DND-41 (cell line): ENCODE measurements at regions not wholly inside any gene's neighbourhood (a gene's known extent, or its start where the extent isn't known, plus 50 kb on each side); places are given as distances from the start of the nearest gene placed in this dataset.

Source experiments
- ATAC-seq: fragments of 200-7000 bp; cut with Tn5 transposase; 3 replicates; pipeline ENCODE4 v1.9.1; 2021; ENCODE audit warnings: low read depth; ENCODE audit not compliant: insufficient read depth
- DNase-seq: peaks from one replicate; pipeline ENCODE4 v3.0.0-alpha.2; 2020
- H2AFZ ChIP-seq: 2 replicates; pipeline ENCODE4 v1.6.0; 2012; ENCODE audit warnings: low read depth, low read length
- H3K27ac ChIP-seq: 2 replicates; pipeline ENCODE4 v1.5.1; 2012; ENCODE audit warnings: low read length, inconsistent platforms
- H3K27me3 ChIP-seq: fragments of 200-600 bp; sonication (generic); 2 replicates; pipeline ENCODE4 v1.6.0; 2012; ENCODE audit warnings: low read length, mild to moderate bottlenecking, inconsistent platforms; ENCODE audit not compliant: insufficient read depth, poor library complexity
- H3K36me3 ChIP-seq: 2 replicates; pipeline ENCODE4 v1.5.1; 2012; ENCODE audit warnings: low read length, inconsistent platforms; ENCODE audit not compliant: insufficient read depth
- H3K4me1 ChIP-seq: 2 replicates; pipeline ENCODE4 v1.5.1; 2012; ENCODE audit warnings: mild to moderate bottlenecking, low read length; ENCODE audit not compliant: insufficient read depth
- H3K4me2 ChIP-seq: 2 replicates; pipeline ENCODE4 v1.6.0; 2012; ENCODE audit warnings: mild to moderate bottlenecking, moderate library complexity, low read length, inconsistent platforms; ENCODE audit not compliant: insufficient read depth
- H3K4me3 ChIP-seq, 2 experiments: fragments of 200-600 bp in 1 of 2; shearing (Covaris generic) in 1 of 2; 2 replicates each; pipeline ENCODE4 v1.5.1; 2012 to 2016; ENCODE audit warnings: inconsistent platforms in 2 of 2, low read length in 2 of 2, mild to moderate bottlenecking in 2 of 2, low read depth in 1 of 2, moderate library complexity in 1 of 2
- H3K79me2 ChIP-seq: 2 replicates; pipeline ENCODE4 v1.6.0; 2012; ENCODE audit warnings: low read length, inconsistent platforms; ENCODE audit not compliant: insufficient read depth
- H3K9ac ChIP-seq: 2 replicates; pipeline ENCODE4 v1.6.0; 2012; ENCODE audit warnings: low read depth, mild to moderate bottlenecking, inconsistent platforms, low read length, moderate library complexity
- H3K9me3 ChIP-seq: 2 replicates; pipeline ENCODE4 v1.5.1; 2012; ENCODE audit warnings: low read length, moderate library complexity, mild to moderate bottlenecking, inconsistent platforms; ENCODE audit not compliant: insufficient read depth, severe bottlenecking
- H4K20me1 ChIP-seq: 2 replicates; pipeline ENCODE4 v1.6.0; 2012; ENCODE audit warnings: low read length; ENCODE audit not compliant: insufficient read depth
- EZH2 ChIP-seq: IDR thresholded peaks from 3 replicates; pipeline ENCODE4 v1.6.1; 2012; ENCODE audit warnings: borderline replicate concordance, low read depth, mild to moderate bottlenecking, moderate library complexity, low read length, inconsistent platforms; ENCODE audit not compliant: severe bottlenecking
- TF ChIP-seq, protein P1 (sequence below): IDR thresholded peaks from 2 replicates; pipeline ENCODE4 v1.5.1; 2012; ENCODE audit warnings: borderline replicate concordance, low read length, moderate library complexity, mild to moderate bottlenecking; ENCODE audit not compliant: poor library complexity, severe bottlenecking; ENCODE audit errors: extremely low read depth

DNA sequence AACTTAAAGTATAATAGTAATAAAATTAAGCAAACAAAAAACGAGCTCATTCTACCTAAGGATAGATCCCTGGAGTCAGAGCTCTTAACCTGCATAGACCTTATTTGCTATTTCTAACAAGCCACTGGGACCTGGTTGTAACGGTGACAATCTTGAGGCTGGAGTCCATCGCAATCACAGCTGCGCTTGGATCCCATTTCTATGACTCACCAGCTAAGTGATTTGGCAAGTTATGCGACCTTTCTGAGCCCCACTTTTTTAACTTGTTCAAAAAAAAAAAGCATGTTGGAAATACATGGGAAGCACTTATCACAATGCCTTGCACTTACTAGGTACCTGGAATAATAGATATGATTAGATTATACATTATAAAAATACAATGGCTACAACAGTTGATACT lies 389.5 kb upstream of the CDH4 start:
- Histone ChIP-seq H3K9me3 (no peaks in the 10 kb centered on the region), H3K4me3 (no peak overlapping the region), H3K27ac (no peak overlapping the region), H3K27me3 (peaks cover 6% of the 10 kb centered on the region), H3K4me1 (peaks cover 2% of the 10 kb centered on the region; the same call in 1 of the 2 replicates), H3K79me2 (no peaks in the 10 kb centered on the region), H4K20me1 (no peaks in the 10 kb centered on the region), H2AFZ (no peak overlapping the region), H3K9ac (no peak overlapping the region), H3K36me3 (no peaks in the 10 kb centered on the region), H3K4me2 (no peak overlapping the region)
- TF ChIP-seq, protein P1, sequence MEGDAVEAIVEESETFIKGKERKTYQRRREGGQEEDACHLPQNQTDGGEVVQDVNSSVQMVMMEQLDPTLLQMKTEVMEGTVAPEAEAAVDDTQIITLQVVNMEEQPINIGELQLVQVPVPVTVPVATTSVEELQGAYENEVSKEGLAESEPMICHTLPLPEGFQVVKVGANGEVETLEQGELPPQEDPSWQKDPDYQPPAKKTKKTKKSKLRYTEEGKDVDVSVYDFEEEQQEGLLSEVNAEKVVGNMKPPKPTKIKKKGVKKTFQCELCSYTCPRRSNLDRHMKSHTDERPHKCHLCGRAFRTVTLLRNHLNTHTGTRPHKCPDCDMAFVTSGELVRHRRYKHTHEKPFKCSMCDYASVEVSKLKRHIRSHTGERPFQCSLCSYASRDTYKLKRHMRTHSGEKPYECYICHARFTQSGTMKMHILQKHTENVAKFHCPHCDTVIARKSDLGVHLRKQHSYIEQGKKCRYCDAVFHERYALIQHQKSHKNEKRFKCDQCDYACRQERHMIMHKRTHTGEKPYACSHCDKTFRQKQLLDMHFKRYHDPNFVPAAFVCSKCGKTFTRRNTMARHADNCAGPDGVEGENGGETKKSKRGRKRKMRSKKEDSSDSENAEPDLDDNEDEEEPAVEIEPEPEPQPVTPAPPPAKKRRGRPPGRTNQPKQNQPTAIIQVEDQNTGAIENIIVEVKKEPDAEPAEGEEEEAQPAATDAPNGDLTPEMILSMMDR, result no peak
- TF ChIP-seq EZH2, result no peak
- DNase-seq, result no peak
- ATAC-seq, result no peak

DNA sequence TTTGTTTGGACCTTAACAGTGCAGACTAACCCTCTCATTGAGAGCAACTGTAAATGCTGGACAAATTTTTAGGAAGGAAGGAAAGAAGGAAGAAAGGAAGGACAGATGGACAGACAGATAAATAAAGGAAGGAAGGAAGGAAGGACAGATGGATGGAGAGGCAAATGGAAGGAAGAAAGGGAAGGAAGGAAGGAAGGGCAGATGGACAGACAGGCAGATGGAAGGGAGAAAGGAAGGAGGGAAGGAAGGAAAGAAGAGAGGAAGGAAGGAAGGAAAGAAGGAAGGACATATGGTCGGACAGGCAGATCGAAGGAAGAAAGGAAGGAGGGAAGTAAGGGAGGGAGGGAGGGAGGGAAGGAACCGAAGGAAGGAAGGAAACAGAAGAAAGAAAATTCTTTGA lies 388.5 kb upstream of the CDH4 start:
- Histone ChIP-seq H3K4me2 (no peak overlapping the region), H3K4me1 (peaks cover 2% of the 10 kb centered on the region; the same call in 1 of the 2 replicates), H3K4me3 (no peak overlapping the region), H3K27me3 (peaks cover 6% of the 10 kb centered on the region), H2AFZ (no peak overlapping the region), H3K79me2 (no peaks in the 10 kb centered on the region), H3K9me3 (no peaks in the 10 kb centered on the region), H4K20me1 (no peaks in the 10 kb centered on the region), H3K9ac (no peak overlapping the region), H3K36me3 (no peaks in the 10 kb centered on the region), H3K27ac (no peak overlapping the region)
- no peak for TF ChIP-seq EZH2
- TF ChIP-seq, protein P1, result no peak
- DNase-seq (no peak), ATAC-seq (no peak)

DNA sequence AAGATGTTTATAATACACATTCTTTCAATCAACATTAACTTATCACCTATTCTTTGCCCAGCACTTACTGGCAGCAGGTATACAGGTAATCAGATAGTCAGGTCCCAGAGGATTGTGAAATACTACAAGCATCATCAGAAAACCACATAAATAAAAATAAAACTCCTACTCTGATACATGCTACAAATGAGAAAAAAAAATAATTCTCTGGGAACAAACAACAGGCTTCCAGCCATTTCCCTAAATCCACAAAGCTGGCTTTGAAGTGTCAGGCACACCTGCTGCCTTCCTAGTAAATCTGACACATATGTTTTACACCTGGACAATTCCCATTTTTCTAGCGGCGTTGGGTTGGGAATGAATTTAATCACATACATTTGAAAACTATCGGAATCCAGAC lies 384.5 kb upstream of the CDH4 start:
- Histone ChIP-seq H3K9me3 (no peaks in the 10 kb centered on the region), H3K4me2 (no peak overlapping the region), H3K27ac (no peak overlapping the region), H2AFZ (no peak overlapping the region), H3K4me3 (no peak overlapping the region), H4K20me1 (no peaks in the 10 kb centered on the region), H3K36me3 (no peaks in the 10 kb centered on the region), H3K27me3 (peaks cover 6% of the 10 kb centered on the region), H3K9ac (no peak overlapping the region), H3K4me1 (0 out of 2 replicates have a peak, but pooled peaks cover 7% of the 10 kb centered on the region), H3K79me2 (no peaks in the 10 kb centered on the region)
- DNase-seq (no peak), ATAC-seq (no peak)
- TF ChIP-seq EZH2, result no peak
- TF ChIP-seq, protein P1, result no peak

DNA sequence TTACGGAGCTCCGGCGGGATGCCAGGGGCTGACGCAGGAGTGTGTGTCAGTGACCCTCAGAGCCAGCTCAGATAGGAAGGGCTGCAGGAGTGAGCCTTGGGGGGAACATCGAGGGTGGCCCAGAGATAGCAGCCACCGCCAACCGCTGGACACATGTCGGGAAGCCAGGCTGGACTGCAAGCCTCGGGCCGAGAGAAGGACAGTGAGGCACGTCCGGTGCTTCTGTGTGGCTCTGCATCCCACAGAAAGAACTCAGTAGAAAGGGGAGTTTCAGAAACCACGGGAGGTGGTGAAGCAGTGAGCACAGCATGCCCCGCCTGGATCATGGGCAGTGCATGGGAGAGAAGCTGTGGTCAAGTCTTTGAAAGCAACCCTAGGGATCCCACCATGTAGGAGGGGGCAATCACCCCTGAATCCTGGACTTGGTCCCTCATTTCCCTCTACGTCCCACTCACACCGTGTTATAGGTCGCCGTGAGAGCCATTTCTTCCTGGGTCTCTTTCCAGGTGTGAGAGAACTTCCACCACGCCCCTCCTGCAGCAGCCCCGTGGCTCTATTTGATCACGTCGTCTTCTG lies 383.7 kb upstream of the CDH4 start:
- Histone ChIP-seq H3K27ac (no peak overlapping the region), H3K27me3 (peaks cover 6% of the 10 kb centered on the region), H3K36me3 (no peaks in the 10 kb centered on the region), H2AFZ (no peak overlapping the region), H3K9ac (no peak overlapping the region), H4K20me1 (no peaks in the 10 kb centered on the region), H3K4me3 (no peak overlapping the region), H3K9me3 (no peaks in the 10 kb centered on the region), H3K4me2 (no peak overlapping the region), H3K79me2 (no peaks in the 10 kb centered on the region), H3K4me1 (0 out of 2 replicates have a peak, but pooled peaks cover 7% of the 10 kb centered on the region)
- no peak for TF ChIP-seq EZH2
- TF ChIP-seq, protein P1, result no peak
- no peak for DNase-seq
- no peak for ATAC-seq
